22Rv1 (cell line): ENCODE measurements at regions not wholly inside any gene's neighbourhood (a gene's known extent, or its start where the extent isn't known, plus 50 kb on each side); places are given as distances from the start of the nearest gene placed in this dataset.

Experiments
- H3K27ac ChIP-seq: fragments of 450-650 bp; 2 replicates; pipeline ENCODE4 v1.5.1; 2017
- ZFX ChIP-seq: fragments of 450-650 bp; IDR thresholded peaks from 2 replicates; pipeline ENCODE4 v1.6.1; 2017; ENCODE audit warnings: antibody characterized with exemption, borderline replicate concordance
- TF ChIP-seq, protein P1 (sequence below): fragments of 450-650 bp; IDR thresholded peaks from 2 replicates; pipeline ENCODE4 v1.5.1; 2017; ENCODE audit warnings: mild to moderate bottlenecking

DNA sequence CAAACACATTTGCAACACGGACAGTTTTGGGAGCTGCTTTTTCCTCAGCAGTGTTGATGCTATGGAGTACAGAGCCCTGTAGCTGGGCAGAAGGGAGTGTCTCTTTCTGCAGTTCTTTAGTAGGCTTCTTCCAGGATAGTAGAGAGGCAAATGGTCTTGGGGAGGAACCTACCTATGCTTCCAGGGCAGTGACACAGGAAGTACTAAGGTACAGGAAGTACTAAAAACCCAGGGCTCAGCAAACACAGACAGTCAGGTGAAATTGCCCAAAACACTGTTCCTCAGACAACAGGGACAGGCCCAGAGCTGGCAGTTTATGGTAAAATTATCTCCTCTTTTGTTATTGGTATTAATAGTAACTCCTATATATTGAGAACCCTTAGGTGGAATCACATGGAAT lies 217.6 kb downstream of the TTC8 start:
- H3K27ac ChIP-seq: no peak overlapping the region
- TF ChIP-seq, protein P1, sequence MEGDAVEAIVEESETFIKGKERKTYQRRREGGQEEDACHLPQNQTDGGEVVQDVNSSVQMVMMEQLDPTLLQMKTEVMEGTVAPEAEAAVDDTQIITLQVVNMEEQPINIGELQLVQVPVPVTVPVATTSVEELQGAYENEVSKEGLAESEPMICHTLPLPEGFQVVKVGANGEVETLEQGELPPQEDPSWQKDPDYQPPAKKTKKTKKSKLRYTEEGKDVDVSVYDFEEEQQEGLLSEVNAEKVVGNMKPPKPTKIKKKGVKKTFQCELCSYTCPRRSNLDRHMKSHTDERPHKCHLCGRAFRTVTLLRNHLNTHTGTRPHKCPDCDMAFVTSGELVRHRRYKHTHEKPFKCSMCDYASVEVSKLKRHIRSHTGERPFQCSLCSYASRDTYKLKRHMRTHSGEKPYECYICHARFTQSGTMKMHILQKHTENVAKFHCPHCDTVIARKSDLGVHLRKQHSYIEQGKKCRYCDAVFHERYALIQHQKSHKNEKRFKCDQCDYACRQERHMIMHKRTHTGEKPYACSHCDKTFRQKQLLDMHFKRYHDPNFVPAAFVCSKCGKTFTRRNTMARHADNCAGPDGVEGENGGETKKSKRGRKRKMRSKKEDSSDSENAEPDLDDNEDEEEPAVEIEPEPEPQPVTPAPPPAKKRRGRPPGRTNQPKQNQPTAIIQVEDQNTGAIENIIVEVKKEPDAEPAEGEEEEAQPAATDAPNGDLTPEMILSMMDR: no peak
- TF ChIP-seq ZFX: no peak

DNA sequence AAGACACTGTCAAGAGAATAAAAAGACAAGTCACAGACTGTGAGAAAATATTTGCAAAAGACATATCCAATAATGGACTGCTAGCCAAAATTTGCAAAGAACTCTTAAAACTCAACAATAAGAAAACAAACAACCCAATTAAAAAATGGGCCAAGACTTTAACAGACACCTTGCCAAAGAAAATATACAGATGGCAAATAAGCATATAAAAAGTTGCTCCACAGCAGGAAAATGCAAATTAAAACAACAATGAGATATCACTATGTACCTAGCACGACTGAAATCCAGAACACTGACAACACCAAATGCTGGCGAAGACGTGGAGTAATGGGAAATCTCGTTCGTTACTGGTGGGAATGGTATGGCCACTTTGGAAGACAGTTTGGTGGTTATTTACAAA lies 228.9 kb downstream of the TTC8 start:
- H3K27ac ChIP-seq: no peak overlapping the region
- no peak for TF ChIP-seq ZFX
- TF ChIP-seq, protein P1: no peak

DNA sequence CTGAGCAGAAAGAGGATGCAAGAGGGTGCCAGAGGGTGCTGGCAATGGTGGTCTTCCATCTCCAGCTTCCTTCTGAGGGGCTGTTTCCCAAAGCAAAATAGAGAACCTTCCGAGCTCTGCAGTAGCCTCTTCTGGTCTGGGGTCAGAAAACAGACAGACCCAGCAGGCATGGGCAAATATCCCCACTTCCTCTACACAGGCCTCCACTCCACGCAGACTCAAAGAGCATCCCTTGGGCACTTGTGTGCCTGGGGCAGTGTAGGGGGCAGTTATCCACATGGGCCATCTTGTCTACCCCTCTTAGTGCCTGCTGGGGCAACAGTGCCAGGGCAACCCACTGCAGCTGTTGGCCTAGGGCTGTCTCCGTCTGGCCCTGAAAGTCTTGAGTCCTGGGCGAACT lies 231.9 kb downstream of the TTC8 start:
- no peak overlapping the region for H3K27ac ChIP-seq
- TF ChIP-seq ZFX: no peak
- TF ChIP-seq, protein P1: no peak

DNA sequence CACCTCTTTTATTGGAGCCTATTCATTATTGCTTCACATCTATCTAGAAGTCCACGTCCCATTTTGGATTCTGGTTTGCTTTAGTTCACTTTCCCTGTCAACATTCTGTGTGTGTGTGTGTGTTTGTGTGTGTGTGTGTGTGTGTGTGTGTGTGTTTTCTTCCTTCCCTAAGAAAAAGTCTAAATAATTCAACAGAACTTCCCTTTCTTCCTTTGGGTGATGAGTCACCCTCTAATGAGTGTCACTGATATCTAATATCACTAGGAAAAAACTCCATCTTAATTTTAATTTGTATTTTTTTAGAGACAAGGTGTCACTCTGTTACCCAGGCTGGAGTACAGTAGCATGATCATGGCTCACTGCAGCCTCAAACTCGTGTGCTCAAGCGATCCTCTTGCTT lies 234.2 kb downstream of the TTC8 start:
- TF ChIP-seq ZFX: no peak
- TF ChIP-seq, protein P1: no peak
- H3K27ac ChIP-seq: no peak overlapping the region

DNA sequence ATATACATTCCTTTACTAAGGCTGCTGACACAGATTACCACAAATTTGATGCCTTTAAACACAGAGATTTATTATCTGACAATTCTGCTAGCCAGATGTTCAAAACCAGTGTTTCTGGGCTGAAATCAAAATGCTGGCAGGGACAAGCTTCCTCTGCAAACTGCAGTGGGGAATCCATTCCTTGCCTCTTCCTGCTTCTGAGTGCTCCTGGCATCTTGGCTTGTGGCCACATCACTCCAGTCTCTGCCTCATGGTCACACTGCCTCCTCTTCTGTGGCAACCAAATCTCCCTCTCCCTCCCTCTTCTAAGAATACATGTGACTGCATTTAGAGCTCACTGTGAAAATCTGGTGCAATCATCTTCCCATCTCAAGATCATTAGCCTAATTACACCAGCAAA lies 235.7 kb downstream of the TTC8 start:
- TF ChIP-seq, protein P1: no peak
- no peak for TF ChIP-seq ZFX
- H3K27ac ChIP-seq: no peak overlapping the region

DNA sequence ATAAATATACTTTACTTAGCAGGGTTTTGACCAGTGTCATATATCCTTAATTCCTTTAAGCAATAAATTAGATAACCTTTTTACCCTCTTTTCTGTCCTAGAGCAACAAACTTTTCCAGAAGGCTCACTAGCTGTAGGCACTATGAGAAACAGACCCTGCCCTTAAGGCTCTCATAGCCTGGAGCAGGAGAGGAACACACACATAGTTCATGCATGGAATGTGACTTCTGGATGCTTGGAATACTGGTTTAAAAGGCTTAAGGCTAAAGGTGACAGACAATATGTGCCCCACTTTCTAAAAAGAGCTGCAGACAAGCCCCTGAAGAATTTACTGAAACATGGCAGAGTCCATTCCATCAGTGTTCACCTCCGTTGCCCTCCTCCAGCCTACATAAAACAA lies 237.2 kb downstream of the TTC8 start:
- H3K27ac ChIP-seq: no peak overlapping the region
- TF ChIP-seq, protein P1: no peak
- no peak for TF ChIP-seq ZFX

DNA sequence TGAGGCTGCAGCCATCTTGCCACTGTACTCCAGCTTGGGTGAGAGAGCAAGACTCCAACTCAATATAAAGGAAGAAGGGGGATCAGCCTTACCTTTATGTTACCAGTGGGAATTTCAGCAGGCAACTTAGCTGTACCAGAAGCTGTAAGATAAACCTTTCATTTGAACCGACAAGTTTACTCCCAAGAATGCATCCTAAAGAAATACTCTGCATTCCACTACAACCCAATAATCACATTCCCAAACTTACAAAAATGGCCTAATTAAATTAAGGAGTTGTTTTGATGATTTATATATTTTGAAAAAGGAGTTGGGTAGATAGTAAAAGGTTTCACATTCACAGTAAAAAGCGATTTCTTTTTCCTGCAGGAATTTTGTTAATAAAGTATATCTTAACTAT lies 241.4 kb downstream of the TTC8 start:
- no peak overlapping the region for H3K27ac ChIP-seq
- no peak for TF ChIP-seq ZFX
- TF ChIP-seq, protein P1: no peak
